ENCODE measurements at regions not wholly inside any gene's neighbourhood (a gene's known extent, or its start where the extent isn't known, plus 50 kb on each side); places are given as distances from the start of the nearest gene placed in this dataset.

DNA sequence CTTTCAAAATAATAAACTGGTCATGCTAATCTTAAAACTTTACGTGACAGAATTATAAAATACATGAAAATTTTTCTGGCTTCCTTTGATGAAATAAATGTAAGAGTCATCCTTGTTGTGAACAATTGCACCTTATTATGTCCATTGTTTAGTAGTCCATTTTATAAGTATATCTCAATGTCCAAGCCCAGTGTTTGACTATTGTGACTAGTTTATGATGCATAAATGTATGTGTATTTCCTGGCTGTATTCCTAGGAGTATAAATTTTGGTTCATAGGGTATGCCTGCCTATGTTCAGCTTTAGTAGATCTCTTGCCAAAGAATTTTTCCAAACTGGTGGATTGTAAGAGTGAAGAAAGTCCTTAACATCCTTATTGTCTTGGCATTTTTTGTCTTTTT lies 2895.5 kb upstream of the PCDH20 start:
- H3K4me3 ChIP-seq: no peak overlapping the region
- no peaks in the 10 kb centered on the region for H4K20me1 ChIP-seq (ENCODE audit: control insufficient read depth, insufficient read depth)
- RAD21 ChIA-PET (ENCODE audit: unreplicated experiment): no interaction called here
- FAIRE-seq: no peak
- H3K9ac ChIP-seq (ENCODE audit: control insufficient read depth, insufficient read depth, low read length): no peak overlapping the region
- no peaks in the 10 kb centered on the region for H3K79me2 ChIP-seq (ENCODE audit: control insufficient read depth, insufficient read depth, low read length)
- no peak for DNase-seq (ENCODE audit: low read depth, low spot score)
- SMC1A ChIA-PET (ENCODE audit: uncharacterized antibody, unreplicated experiment): no interaction called here
- no peak for ATAC-seq
- no peak overlapping the region for H3K27ac ChIP-seq (ENCODE audit: control insufficient read depth, insufficient read depth)
- no peaks in the 10 kb centered on the region for H3K27me3 ChIP-seq (replicated peaks in 1 of 2; ENCODE audit: control insufficient read depth in 2 of 2, insufficient read depth in 2 of 2, low read length in 1 of 2)
- H3K4me2 ChIP-seq (ENCODE audit: control insufficient read depth, insufficient read depth): no peak overlapping the region
- CTCF ChIA-PET: no interaction called here
- POLR2A ChIA-PET: no interaction called here
- no peaks in the 10 kb centered on the region for H3K9me3 ChIP-seq (replicated peaks; ENCODE audit: control insufficient read depth, insufficient read depth, low read length)
- no peaks in the 10 kb centered on the region for H3K36me3 ChIP-seq (ENCODE audit: control insufficient read depth in 2 of 2, insufficient read depth in 2 of 2, low read length in 1 of 2)
- H3K4me1 ChIP-seq (ENCODE audit: control insufficient read depth, insufficient read depth, low read length): no peaks in the 10 kb centered on the region
- in situ Hi-C loops (cut with MboI): no loop called here
- intact Hi-C loops (cut with micrococcal nuclease; ENCODE audit: unreplicated experiment): no loop called here
- TF ChIP-seq ZNF622 (IDR thresholded peaks at IDR 0.05) (no peak), GABPA (IDR thresholded peaks at IDR 0.05; ENCODE audit: low read depth) (no peak), TCF12 (IDR thresholded peaks at IDR 0.05; ENCODE audit: low read depth, low read length) (no peak), HDGF (IDR thresholded peaks at IDR 0.05) (no peak), MXI1 (IDR thresholded peaks at IDR 0.05; ENCODE audit: low read depth, low read length) (no peak), POLR2A (IDR thresholded peaks at IDR 0.05; ENCODE audit: low read depth, low read length) (no peak), CBFB (IDR thresholded peaks at IDR 0.05; ENCODE audit: low read depth) (no peak), ZNF384 (IDR thresholded peaks at IDR 0.05; ENCODE audit: borderline replicate concordance, low read depth, low read length) (no peak)
- TF ChIP-seq, protein P1, sequence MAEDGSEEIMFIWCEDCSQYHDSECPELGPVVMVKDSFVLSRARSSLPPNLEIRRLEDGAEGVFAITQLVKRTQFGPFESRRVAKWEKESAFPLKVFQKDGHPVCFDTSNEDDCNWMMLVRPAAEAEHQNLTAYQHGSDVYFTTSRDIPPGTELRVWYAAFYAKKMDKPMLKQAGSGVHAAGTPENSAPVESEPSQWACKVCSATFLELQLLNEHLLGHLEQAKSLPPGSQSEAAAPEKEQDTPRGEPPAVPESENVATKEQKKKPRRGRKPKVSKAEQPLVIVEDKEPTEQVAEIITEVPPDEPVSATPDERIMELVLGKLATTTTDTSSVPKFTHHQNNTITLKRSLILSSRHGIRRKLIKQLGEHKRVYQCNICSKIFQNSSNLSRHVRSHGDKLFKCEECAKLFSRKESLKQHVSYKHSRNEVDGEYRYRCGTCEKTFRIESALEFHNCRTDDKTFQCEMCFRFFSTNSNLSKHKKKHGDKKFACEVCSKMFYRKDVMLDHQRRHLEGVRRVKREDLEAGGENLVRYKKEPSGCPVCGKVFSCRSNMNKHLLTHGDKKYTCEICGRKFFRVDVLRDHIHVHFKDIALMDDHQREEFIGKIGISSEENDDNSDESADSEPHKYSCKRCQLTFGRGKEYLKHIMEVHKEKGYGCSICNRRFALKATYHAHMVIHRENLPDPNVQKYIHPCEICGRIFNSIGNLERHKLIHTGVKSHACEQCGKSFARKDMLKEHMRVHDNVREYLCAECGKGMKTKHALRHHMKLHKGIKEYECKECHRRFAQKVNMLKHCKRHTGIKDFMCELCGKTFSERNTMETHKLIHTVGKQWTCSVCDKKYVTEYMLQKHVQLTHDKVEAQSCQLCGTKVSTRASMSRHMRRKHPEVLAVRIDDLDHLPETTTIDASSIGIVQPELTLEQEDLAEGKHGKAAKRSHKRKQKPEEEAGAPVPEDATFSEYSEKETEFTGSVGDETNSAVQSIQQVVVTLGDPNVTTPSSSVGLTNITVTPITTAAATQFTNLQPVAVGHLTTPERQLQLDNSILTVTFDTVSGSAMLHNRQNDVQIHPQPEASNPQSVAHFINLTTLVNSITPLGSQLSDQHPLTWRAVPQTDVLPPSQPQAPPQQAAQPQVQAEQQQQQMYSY (CRISPR knock-in tag; IDR thresholded peaks at IDR 0.05): no peak
- BruUV-seq (replicated peaks): no TSS peak
- WGBS (ENCODE audit: insufficient coverage, insufficient replicate concordance, low lambda C conversion rate, missing lambda C conversion rate): 0% methylated on average over 1 of the region's 1 CpG
- H2AFZ ChIP-seq (ENCODE audit: control insufficient read depth, low read depth, low read length): no peak overlapping the region
